Gastroesophageal sphincter (tissue), 3 donors: ENCODE measurements at regions not wholly inside any gene's neighbourhood (a gene's known extent, or its start where the extent isn't known, plus 50 kb on each side); places are given as distances from the start of the nearest gene placed in this dataset.

Experiments
- EP300 ChIP-seq: sonication (generic); formaldehyde crosslinking; IDR thresholded peaks from one replicate; pipeline ENCODE4 v1.6.1; 2017; ENCODE audit warnings: antibody characterized with exemption, mild to moderate bottlenecking
- POLR2A ChIP-seq, 2 donors: fragments of 450-650 bp; IDR thresholded peaks; one replicate each; pipeline ENCODE4 v1.6.1; 2017; ENCODE audit warnings: antibody characterized with exemption in 2 of 2, mild to moderate bottlenecking in 2 of 2, moderate library complexity in 1 of 2
- TF ChIP-seq, protein P1 (sequence below), 4 experiments: fragments of 200-600 bp in 2 of 4; fragments of 450-650 bp in 2 of 4; sonication (generic) in 1 of 4; IDR thresholded peaks; one replicate each; pipeline ENCODE4 v1.5.1; 2017 to 2019; ENCODE audit warnings: antibody characterized with exemption in 4 of 4, mild to moderate bottlenecking in 2 of 4, moderate library complexity in 2 of 4

DNA sequence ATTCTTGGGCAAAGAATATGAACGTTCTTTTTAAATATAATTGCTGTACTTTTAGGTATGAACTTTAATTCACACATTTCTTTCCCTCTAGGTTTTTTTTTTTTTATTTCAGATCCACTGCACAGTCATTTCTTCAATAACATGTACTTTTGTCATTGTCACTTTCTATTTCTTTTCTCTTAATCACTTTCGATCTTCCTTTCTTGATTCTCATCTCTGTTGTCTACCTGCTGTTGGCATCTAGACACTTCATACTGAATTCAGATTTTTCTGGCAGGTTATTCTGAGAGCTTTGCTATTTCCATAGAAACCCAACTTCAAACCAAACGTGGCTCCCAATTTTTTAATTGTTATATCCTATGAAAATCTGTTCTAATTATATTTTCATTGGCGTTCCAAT is 211.7 kb upstream of the KLF6 start:
- TF ChIP-seq, protein P1, sequence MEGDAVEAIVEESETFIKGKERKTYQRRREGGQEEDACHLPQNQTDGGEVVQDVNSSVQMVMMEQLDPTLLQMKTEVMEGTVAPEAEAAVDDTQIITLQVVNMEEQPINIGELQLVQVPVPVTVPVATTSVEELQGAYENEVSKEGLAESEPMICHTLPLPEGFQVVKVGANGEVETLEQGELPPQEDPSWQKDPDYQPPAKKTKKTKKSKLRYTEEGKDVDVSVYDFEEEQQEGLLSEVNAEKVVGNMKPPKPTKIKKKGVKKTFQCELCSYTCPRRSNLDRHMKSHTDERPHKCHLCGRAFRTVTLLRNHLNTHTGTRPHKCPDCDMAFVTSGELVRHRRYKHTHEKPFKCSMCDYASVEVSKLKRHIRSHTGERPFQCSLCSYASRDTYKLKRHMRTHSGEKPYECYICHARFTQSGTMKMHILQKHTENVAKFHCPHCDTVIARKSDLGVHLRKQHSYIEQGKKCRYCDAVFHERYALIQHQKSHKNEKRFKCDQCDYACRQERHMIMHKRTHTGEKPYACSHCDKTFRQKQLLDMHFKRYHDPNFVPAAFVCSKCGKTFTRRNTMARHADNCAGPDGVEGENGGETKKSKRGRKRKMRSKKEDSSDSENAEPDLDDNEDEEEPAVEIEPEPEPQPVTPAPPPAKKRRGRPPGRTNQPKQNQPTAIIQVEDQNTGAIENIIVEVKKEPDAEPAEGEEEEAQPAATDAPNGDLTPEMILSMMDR (IDR thresholded peaks at IDR 0.05) = no peak
- TF ChIP-seq EP300 = no peak
- TF ChIP-seq POLR2A (IDR thresholded peaks at IDR 0.05) = no peak
